ENCODE measurements at regions not wholly inside any gene's neighbourhood (a gene's known extent, or its start where the extent isn't known, plus 50 kb on each side); places are given as distances from the start of the nearest gene placed in this dataset.

DNA sequence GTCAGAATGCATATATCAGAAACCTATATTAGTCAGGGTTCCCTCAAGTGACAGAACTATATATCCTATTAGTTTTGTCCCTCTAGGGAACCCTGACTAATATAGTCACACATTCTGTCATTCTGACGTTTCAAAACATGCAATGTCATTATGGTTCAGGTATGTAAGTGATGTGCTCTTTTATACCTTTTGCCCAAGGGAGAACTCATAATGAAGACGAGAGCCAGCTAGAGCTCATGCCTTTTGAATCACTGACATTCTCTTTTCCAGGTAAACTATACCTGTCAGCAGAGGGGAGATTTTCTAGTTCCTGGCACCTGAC, 576.7 kb downstream of the LRRC70 start:
- intact Hi-C loops (cut with DNase I; ENCODE audit: low total_unique reads): no loop called here
- no peak overlapping the region for H3K4me3 ChIP-seq
- no peaks in the 10 kb centered on the region for H3K36me3 ChIP-seq
- DNase-seq: no peak
- H3K4me1 ChIP-seq: no peaks in the 10 kb centered on the region
- no peak overlapping the region for H3K27ac ChIP-seq
- no peaks in the 10 kb centered on the region for H3K27me3 ChIP-seq
- TF ChIP-seq, protein P1, sequence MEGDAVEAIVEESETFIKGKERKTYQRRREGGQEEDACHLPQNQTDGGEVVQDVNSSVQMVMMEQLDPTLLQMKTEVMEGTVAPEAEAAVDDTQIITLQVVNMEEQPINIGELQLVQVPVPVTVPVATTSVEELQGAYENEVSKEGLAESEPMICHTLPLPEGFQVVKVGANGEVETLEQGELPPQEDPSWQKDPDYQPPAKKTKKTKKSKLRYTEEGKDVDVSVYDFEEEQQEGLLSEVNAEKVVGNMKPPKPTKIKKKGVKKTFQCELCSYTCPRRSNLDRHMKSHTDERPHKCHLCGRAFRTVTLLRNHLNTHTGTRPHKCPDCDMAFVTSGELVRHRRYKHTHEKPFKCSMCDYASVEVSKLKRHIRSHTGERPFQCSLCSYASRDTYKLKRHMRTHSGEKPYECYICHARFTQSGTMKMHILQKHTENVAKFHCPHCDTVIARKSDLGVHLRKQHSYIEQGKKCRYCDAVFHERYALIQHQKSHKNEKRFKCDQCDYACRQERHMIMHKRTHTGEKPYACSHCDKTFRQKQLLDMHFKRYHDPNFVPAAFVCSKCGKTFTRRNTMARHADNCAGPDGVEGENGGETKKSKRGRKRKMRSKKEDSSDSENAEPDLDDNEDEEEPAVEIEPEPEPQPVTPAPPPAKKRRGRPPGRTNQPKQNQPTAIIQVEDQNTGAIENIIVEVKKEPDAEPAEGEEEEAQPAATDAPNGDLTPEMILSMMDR (IDR thresholded peaks at IDR 0.05): no peak
- H3K9me3 ChIP-seq: no peaks in the 10 kb centered on the region

- Histone ChIP-seq H3K4me3 (no peak overlapping the region), H3K27ac (no peak overlapping the region), H3K4me1 (no peaks in the 10 kb centered on the region), H3K27me3 (no peaks in the 10 kb centered on the region), H3K9me3 (no peaks in the 10 kb centered on the region), H3K36me3 (no peaks in the 10 kb centered on the region)
- intact Hi-C loops (cut with DNase I; ENCODE audit: low total_unique reads): no loop called here
- no peak for DNase-seq
- TF ChIP-seq, protein P1 (IDR thresholded peaks at IDR 0.05): no peak
Observed at GRCh38 chr5:63154476-63155309, 576.1 kb downstream of the LRRC70 start.

DNA sequence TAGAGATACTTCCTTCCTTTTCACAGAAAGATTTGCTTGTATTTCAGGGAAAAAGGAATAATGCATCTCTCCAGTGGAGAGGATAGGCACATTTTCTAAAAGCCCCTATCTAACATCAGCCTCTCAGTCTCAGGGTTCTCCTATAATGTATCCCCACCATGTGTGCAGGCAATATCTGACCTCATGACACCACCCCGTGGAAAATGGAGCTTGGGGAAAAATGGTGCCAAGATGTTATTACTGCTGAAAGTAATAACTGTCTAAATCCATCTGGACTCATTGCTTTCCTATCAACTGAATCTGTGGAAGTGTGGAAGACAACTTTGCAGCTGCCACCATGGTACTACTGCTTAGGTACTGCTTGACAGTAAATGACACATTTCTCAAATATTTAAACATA, 574.3 kb downstream of the LRRC70 start:
- DNase-seq: no peak
- intact Hi-C loops (cut with DNase I; ENCODE audit: low total_unique reads): no loop called here

DNA sequence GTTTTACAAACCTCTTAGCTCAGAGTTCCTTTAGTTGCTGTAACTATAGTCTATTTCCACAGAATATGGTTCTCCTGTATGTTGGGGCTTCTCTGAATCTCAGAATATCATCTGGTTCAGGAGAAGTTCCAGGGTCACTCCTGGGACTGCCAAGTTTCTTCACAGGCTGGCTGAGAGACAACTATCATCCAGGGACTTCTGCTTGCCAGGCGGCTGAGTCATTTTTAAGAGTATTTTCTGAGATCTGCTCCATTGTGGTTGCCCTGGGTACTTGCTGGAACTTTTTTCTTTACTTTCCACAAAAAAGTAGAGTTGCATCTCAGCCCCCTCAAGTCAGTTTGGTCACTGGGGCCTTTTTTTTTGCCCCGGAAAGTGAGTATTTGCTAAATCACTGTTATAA, 566.5 kb downstream of the LRRC70 start:
- H3K27ac ChIP-seq: no peak overlapping the region
- peak; percentile 42 to 69 for DNase-seq
- intact Hi-C loops (cut with DNase I; ENCODE audit: low total_unique reads): no loop called here
- H3K4me3 ChIP-seq: no peak overlapping the region
- no peaks in the 10 kb centered on the region for H3K27me3 ChIP-seq
- no peaks in the 10 kb centered on the region for H3K9me3 ChIP-seq
- peaks cover 0 to 3% (median 0%) of the 10 kb centered on the region in 4 donors for H3K4me1 ChIP-seq
- TF ChIP-seq, protein P1 (IDR thresholded peaks at IDR 0.05): no peak
- no peaks in the 10 kb centered on the region for H3K36me3 ChIP-seq

More for the DNA sequence above, 574.3 kb downstream of the LRRC70 start:
- no peak overlapping the region for H3K4me3 ChIP-seq
- H3K27ac ChIP-seq: no peak overlapping the region
- no peaks in the 10 kb centered on the region for H3K36me3 ChIP-seq
- TF ChIP-seq, protein P1 (IDR thresholded peaks at IDR 0.05): no peak
- H3K27me3 ChIP-seq: no peaks in the 10 kb centered on the region
- no peaks in the 10 kb centered on the region for H3K4me1 ChIP-seq
- no peaks in the 10 kb centered on the region for H3K9me3 ChIP-seq

GRCh38 chr5:63141591-63141990, 563.0 kb downstream of the LRRC70 start:
- peaks cover 0 to 3% (median 0%) of the 10 kb centered on the region in 4 donors for H3K4me1 ChIP-seq
- no peaks in the 10 kb centered on the region for H3K36me3 ChIP-seq
- H3K27me3 ChIP-seq: no peaks in the 10 kb centered on the region
- H3K9me3 ChIP-seq: no peaks in the 10 kb centered on the region
- TF ChIP-seq, protein P1 (IDR thresholded peaks at IDR 0.05): no peak
- intact Hi-C loops (cut with DNase I; ENCODE audit: low total_unique reads): no loop called here
- no peak overlapping the region for H3K27ac ChIP-seq
- H3K4me3 ChIP-seq: no peak overlapping the region
- no peak for DNase-seq

All from tibial artery (tissue), 4 donors.